Activated naive CD4-positive, alpha-beta T cell (primary cell): ENCODE measurements at regions not wholly inside any gene's neighbourhood (a gene's known extent, or its start where the extent isn't known, plus 50 kb on each side); places are given as distances from the start of the nearest gene placed in this dataset.

Experiments
- DNase-seq, 4 experiments: peaks; one replicate each; lab custom pipeline; 2025; lab: John Stamatoyannopoulos, UW

- DNase-seq = no peak
These were observed 131.0 kb upstream of the PHACTR1 start for GRCh38 chr6:12585497-12585958.

GRCh38 chr6:12586721-12587480 lies 129.7 kb upstream of the PHACTR1 start:
- DNase-seq = no peak

- DNase-seq = no peak
These were observed 125.7 kb upstream of the PHACTR1 start for GRCh38 chr6:12590901-12591300.

GRCh38 chr6:12592634-12593033 lies 123.9 kb upstream of the PHACTR1 start:
- DNase-seq = no peak

GRCh38 chr6:12593771-12594529 lies 122.6 kb upstream of the PHACTR1 start:
- no peak for DNase-seq

- no peak for DNase-seq
These were observed 122.1 kb upstream of the PHACTR1 start for GRCh38 chr6:12594530-12594893.

- DNase-seq = no peak
These were observed 121.3 kb upstream of the PHACTR1 start for GRCh38 chr6:12595161-12595811.

- DNase-seq = no peak
These were observed 119.8 kb upstream of the PHACTR1 start for GRCh38 chr6:12596731-12597130.

GRCh38 chr6:12598919-12599318 lies 117.6 kb upstream of the PHACTR1 start:
- no peak for DNase-seq

GRCh38 chr6:12601881-12602280 lies 114.7 kb upstream of the PHACTR1 start:
- no peak for DNase-seq

GRCh38 chr6:12602342-12602741 lies 114.2 kb upstream of the PHACTR1 start:
- DNase-seq = no peak

- DNase-seq = no peak
These were observed 113.5 kb upstream of the PHACTR1 start for GRCh38 chr6:12602951-12603672.

GRCh38 chr6:12603673-12604049 lies 112.9 kb upstream of the PHACTR1 start:
- no peak for DNase-seq

- DNase-seq = no peak
These were observed 110.7 kb upstream of the PHACTR1 start for GRCh38 chr6:12605888-12606345.

- no peak for DNase-seq
These were observed 110.0 kb upstream of the PHACTR1 start for GRCh38 chr6:12606616-12607015.

- DNase-seq = no peak
These were observed 108.3 kb upstream of the PHACTR1 start for GRCh38 chr6:12608016-12608860.

GRCh38 chr6:12608874-12609273 lies 107.7 kb upstream of the PHACTR1 start:
- DNase-seq = no peak

- no peak for DNase-seq
These were observed 106.8 kb upstream of the PHACTR1 start for GRCh38 chr6:12609751-12610150.

GRCh38 chr6:12610862-12611261 lies 105.7 kb upstream of the PHACTR1 start:
- DNase-seq = no peak

GRCh38 chr6:12613811-12614210 lies 102.8 kb upstream of the PHACTR1 start:
- DNase-seq = no peak

GRCh38 chr6:12614456-12614855 lies 102.1 kb upstream of the PHACTR1 start:
- no peak for DNase-seq
